Caco-2 (cell line): ENCODE measurements at regions not wholly inside any gene's neighbourhood (a gene's known extent, or its start where the extent isn't known, plus 50 kb on each side); places are given as distances from the start of the nearest gene placed in this dataset.

Experiments
- BruUV-seq: library from RNA; stranded (reverse); fragments of 400-500 nt; replicated peaks from 2 replicates; lab custom pipeline; 2021; lab: Mats Ljungman, UMichigan
- CTCF ChIA-PET: fragments of 300-600 bp; sonication (Branson Sonifier 250); formaldehyde crosslinking; loops from one replicate; lab custom pipeline; 2022; ENCODE audit warnings: antibody characterized with exemption; lab: Charles Lee
- POLR2A ChIA-PET: fragments of 300-600 bp; sonication (Branson Sonifier 250); formaldehyde crosslinking; loops from one replicate; lab custom pipeline; 2022; ENCODE audit warnings: antibody characterized with exemption; lab: Charles Lee
- DNase-seq, 2 experiments: peaks; one replicate each; pipeline versions ENCODE4 v3.0.0 to v3.0.0-alpha.2; 2020 to 2022
- H3K27me3 ChIP-seq: replicated peaks from 2 replicates; pipeline ENCODE4 v1.6.0; 2011; ENCODE audit warnings: low read length; ENCODE audit not compliant: control insufficient read depth, insufficient read depth
- H3K36me3 ChIP-seq: 2 replicates; pipeline ENCODE4 v1.5.1; 2011; ENCODE audit warnings: low read length; ENCODE audit not compliant: control insufficient read depth, insufficient read depth
- H3K4me1 ChIP-seq: fragments of 250-450 bp; sonication (Bioruptor Pico); 2 replicates; pipeline ENCODE4 v1.5.1; 2020; ENCODE audit warnings: mild to moderate bottlenecking
- H3K4me3 ChIP-seq: 2 replicates; pipeline ENCODE4 v1.5.1; 2011; ENCODE audit warnings: low read depth, mild to moderate bottlenecking, control low read depth, low read length
- H3K9me3 ChIP-seq: fragments of 250-450 bp; sonication (Bioruptor Pico); 2 replicates; pipeline ENCODE4 v1.5.1; 2020; ENCODE audit warnings: mild to moderate bottlenecking, moderate library complexity
- H3K27ac Mint-ChIP-seq: one replicate; pipeline ENCODE4 v1.8.0; 2022; ENCODE audit warnings: mixed read lengths; ENCODE audit not compliant: unreplicated experiment
- H3K27me3 Mint-ChIP-seq: one replicate; pipeline ENCODE4 v1.8.0; 2022; ENCODE audit warnings: mixed read lengths; ENCODE audit not compliant: insufficient read depth, unreplicated experiment
- H3K36me3 Mint-ChIP-seq: one replicate; pipeline ENCODE4 v1.8.0; 2022; ENCODE audit warnings: mild to moderate bottlenecking, mixed read lengths; ENCODE audit not compliant: insufficient read depth, unreplicated experiment
- H3K4me1 Mint-ChIP-seq: one replicate; pipeline ENCODE4 v1.8.0; 2022; ENCODE audit warnings: low read depth, mixed read lengths; ENCODE audit not compliant: unreplicated experiment
- H3K4me3 Mint-ChIP-seq: one replicate; pipeline ENCODE4 v1.8.0; 2022; ENCODE audit warnings: mild to moderate bottlenecking, moderate library complexity, mixed read lengths; ENCODE audit not compliant: unreplicated experiment
- H3K9me3 Mint-ChIP-seq: one replicate; pipeline ENCODE4 v1.8.0; 2022; ENCODE audit warnings: mixed read lengths; ENCODE audit not compliant: unreplicated experiment
- intact Hi-C: fragments of 100-400 bp; cut with micrococcal nuclease; formaldehyde crosslinking; loops from one replicate; pipeline ENCODE4 v1.10.0; 2022; ENCODE audit not compliant: unreplicated experiment
- TF ChIP-seq, protein P1 (sequence below), 2 experiments: fragments of 200-600 bp in 1 of 2; IDR thresholded peaks; 1 replicate in 1 of 2; 2 replicates in 1 of 2; pipeline versions ENCODE4 v1.5.1 to v1.8.0; 2011 to 2022; ENCODE audit warnings: antibody characterized with exemption in 1 of 2, control low read depth in 1 of 2, inconsistent platforms in 1 of 2, low read depth in 1 of 2, low read length in 1 of 2, mild to moderate bottlenecking in 1 of 2, moderate library complexity in 1 of 2; ENCODE audit not compliant: insufficient read depth in 1 of 2, severe bottlenecking in 1 of 2, unreplicated experiment in 1 of 2

DNA sequence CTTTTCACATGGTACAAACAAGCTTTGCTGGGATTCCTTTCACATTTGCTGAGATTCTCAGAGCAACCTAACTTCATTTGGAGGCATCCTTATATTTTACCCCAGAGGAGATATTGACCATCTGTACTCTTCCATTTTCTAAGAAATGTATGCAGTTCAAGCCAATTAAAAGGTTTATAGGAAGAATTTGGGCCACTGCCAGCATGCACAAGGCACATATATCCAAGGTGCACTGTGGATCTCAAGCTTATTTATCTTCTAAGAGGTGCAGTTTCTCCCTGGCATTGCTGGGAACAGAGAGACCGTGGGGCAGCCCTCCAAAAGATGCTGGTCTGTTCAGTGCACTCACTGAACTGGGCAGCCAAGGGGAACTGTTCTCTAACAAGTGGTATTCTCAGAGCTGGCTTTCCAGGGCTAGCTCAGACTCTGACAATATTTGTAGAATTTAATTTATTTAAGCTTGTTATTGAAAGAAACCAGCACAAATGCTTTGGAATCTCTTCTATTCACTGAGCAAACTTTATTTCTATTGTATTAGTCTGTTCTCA, 213.3 kb downstream of the TENT4A start:
- H3K36me3 ChIP-seq: no peaks in the 10 kb centered on the region
- TF ChIP-seq, protein P1, sequence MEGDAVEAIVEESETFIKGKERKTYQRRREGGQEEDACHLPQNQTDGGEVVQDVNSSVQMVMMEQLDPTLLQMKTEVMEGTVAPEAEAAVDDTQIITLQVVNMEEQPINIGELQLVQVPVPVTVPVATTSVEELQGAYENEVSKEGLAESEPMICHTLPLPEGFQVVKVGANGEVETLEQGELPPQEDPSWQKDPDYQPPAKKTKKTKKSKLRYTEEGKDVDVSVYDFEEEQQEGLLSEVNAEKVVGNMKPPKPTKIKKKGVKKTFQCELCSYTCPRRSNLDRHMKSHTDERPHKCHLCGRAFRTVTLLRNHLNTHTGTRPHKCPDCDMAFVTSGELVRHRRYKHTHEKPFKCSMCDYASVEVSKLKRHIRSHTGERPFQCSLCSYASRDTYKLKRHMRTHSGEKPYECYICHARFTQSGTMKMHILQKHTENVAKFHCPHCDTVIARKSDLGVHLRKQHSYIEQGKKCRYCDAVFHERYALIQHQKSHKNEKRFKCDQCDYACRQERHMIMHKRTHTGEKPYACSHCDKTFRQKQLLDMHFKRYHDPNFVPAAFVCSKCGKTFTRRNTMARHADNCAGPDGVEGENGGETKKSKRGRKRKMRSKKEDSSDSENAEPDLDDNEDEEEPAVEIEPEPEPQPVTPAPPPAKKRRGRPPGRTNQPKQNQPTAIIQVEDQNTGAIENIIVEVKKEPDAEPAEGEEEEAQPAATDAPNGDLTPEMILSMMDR (IDR thresholded peaks at IDR 0.05; ENCODE audit: insufficient read depth in 1 of 2, low read depth in 1 of 2, low read length in 1 of 2, severe bottlenecking in 1 of 2, unreplicated experiment in 1 of 2): no peak
- Mint-ChIP-seq H3K4me3 (no peak overlapping the region), H3K27ac (no peak overlapping the region), H3K9me3 (no peaks in the 10 kb centered on the region), H3K36me3 (no peaks in the 10 kb centered on the region), H3K27me3 (peaks cover 7% of the 10 kb centered on the region), H3K4me1 (no peaks in the 10 kb centered on the region)
- intact Hi-C loops: no loop called here
- CTCF ChIA-PET: no interaction called here
- no peaks in the 10 kb centered on the region for H3K27me3 ChIP-seq
- H3K4me1 ChIP-seq: no peaks in the 10 kb centered on the region
- no peaks in the 10 kb centered on the region for H3K9me3 ChIP-seq
- no TSS peak for BruUV-seq
- no peak overlapping the region for H3K4me3 ChIP-seq
- DNase-seq: no peak
- POLR2A ChIA-PET: no interaction called here

GRCh38 chr5:6936031-6936430, 222.8 kb downstream of the TENT4A start:
- H3K27me3 ChIP-seq: no peaks in the 10 kb centered on the region
- no peak for DNase-seq
- Mint-ChIP-seq H3K4me3 (no peak overlapping the region), H3K4me1 (no peaks in the 10 kb centered on the region), H3K36me3 (no peaks in the 10 kb centered on the region), H3K9me3 (no peaks in the 10 kb centered on the region), H3K27me3 (peaks cover 6% of the 10 kb centered on the region), H3K27ac (no peak overlapping the region)
- H3K4me1 ChIP-seq: no peaks in the 10 kb centered on the region
- ChIA-PET POLR2A (no interaction called here), CTCF (no interaction called here)
- no peaks in the 10 kb centered on the region for H3K9me3 ChIP-seq
- TF ChIP-seq, protein P1 (IDR thresholded peaks at IDR 0.05; ENCODE audit: insufficient read depth in 1 of 2, low read depth in 1 of 2, low read length in 1 of 2, severe bottlenecking in 1 of 2, unreplicated experiment in 1 of 2): no peak
- BruUV-seq: no TSS peak
- intact Hi-C loops: no loop called here
- no peaks in the 10 kb centered on the region for H3K36me3 ChIP-seq
- H3K4me3 ChIP-seq: no peak overlapping the region

- DNase-seq: no peak
- Mint-ChIP-seq H3K27me3 (peaks cover 6% of the 10 kb centered on the region), H3K4me3 (no peak overlapping the region), H3K36me3 (no peaks in the 10 kb centered on the region), H3K27ac (no peak overlapping the region), H3K9me3 (no peaks in the 10 kb centered on the region), H3K4me1 (no peaks in the 10 kb centered on the region)
- Histone ChIP-seq H3K4me1 (no peaks in the 10 kb centered on the region), H3K4me3 (no peak overlapping the region), H3K27me3 (no peaks in the 10 kb centered on the region), H3K36me3 (no peaks in the 10 kb centered on the region), H3K9me3 (no peaks in the 10 kb centered on the region)
- intact Hi-C loops: no loop called here
- TF ChIP-seq, protein P1 (IDR thresholded peaks at IDR 0.05; ENCODE audit: insufficient read depth in 1 of 2, low read depth in 1 of 2, low read length in 1 of 2, severe bottlenecking in 1 of 2, unreplicated experiment in 1 of 2): no peak
- no TSS peak for BruUV-seq
- ChIA-PET POLR2A (no interaction called here), CTCF (no interaction called here)
These were observed 224.4 kb downstream of the TENT4A start for GRCh38 chr5:6937677-6938076.
